K562 (cell line): ENCODE measurements at regions not wholly inside any gene's neighbourhood (a gene's known extent, or its start where the extent isn't known, plus 50 kb on each side); places are given as distances from the start of the nearest gene placed in this dataset.
A peak's percentile ranks its signal among the peaks of the same experiment; 100 is the strongest.

Experiments used
- CBX1 ChIP-seq: sonication (generic); IDR thresholded peaks from 2 replicates; pipeline ENCODE4 v1.6.1; 2016; ENCODE audit warnings: antibody characterized with exemption, low read depth, mild to moderate bottlenecking
- CHD2 ChIP-seq: IDR thresholded peaks from 2 replicates; pipeline ENCODE4 v1.6.1; 2011; ENCODE audit warnings: low read depth, low read length
- DMBX1 ChIP-seq: fragments of 250-450 bp; sonication (Bioruptor Pico); IDR thresholded peaks from 2 replicates; pipeline ENCODE4 v1.8.0; 2022; ENCODE audit warnings: inconsistent platforms, mild to moderate bottlenecking, moderate library complexity, borderline replicate concordance
- EZH2 ChIP-seq: IDR thresholded peaks from 2 replicates; pipeline ENCODE4 v1.6.1; 2012; ENCODE audit warnings: low read depth, mild to moderate bottlenecking, inconsistent platforms, low read length, borderline replicate concordance
- FOXA1 ChIP-seq: fragments of 450-650 bp; IDR thresholded peaks from 2 replicates; pipeline ENCODE4 v1.6.1; 2016; ENCODE audit warnings: mild to moderate bottlenecking, borderline replicate concordance
- GABPA ChIP-seq: fragments of 200-800 bp; sonication (Bioruptor generic); conservative IDR thresholded peaks from 2 replicates; pipeline ENCODE4 v1.6.1; 2016; ENCODE audit warnings: low read depth, missing genetic modification characterization, missing compliant biosample characterization
- KDM4B ChIP-seq, 2 experiments: fragments of 450-650 bp in 1 of 2; sonication (generic) in 1 of 2; IDR thresholded peaks; 2 replicates each; pipeline ENCODE4 v1.6.1; 2016 to 2017; ENCODE audit warnings: borderline replicate concordance in 2 of 2, antibody characterized with exemption in 1 of 2, low read depth in 1 of 2, mild to moderate bottlenecking in 1 of 2
- NR1H2 ChIP-seq: sonication (generic); formaldehyde crosslinking; IDR thresholded peaks from 2 replicates; pipeline ENCODE4 v1.4.0; 2020; ENCODE audit warnings: mild to moderate bottlenecking, missing genetic modification reagents
- POLR2A ChIP-seq: fragments of 450-650 bp; conservative IDR thresholded peaks from 2 replicates; pipeline ENCODE4 v1.6.1; 2016
- PTTG1 ChIP-seq: fragments of 450-650 bp; IDR thresholded peaks from 2 replicates; pipeline ENCODE4 v1.6.1; 2016; ENCODE audit warnings: low read depth, mild to moderate bottlenecking, missing genetic modification characterization, missing compliant biosample characterization
- RAD21 ChIP-seq, 2 experiments: fragments of 250-450 bp in 1 of 2; fragments of 450-650 bp in 1 of 2; sonication (Bioruptor Pico) in 1 of 2; formaldehyde crosslinking in 1 of 2; IDR thresholded peaks in 1 of 2; conservative IDR thresholded peaks in 1 of 2; 2 replicates each; pipeline versions ENCODE4 v1.4.0 to v1.8.0; 2020 to 2022; ENCODE audit warnings: mild to moderate bottlenecking in 2 of 2, moderate library complexity in 1 of 2
- RBM15 ChIP-seq: fragments of 200-400 bp; formaldehyde crosslinking; IDR thresholded peaks from 2 replicates; pipeline ENCODE4 v1.6.1; 2018; ENCODE audit warnings: mild to moderate bottlenecking, low read length, moderate library complexity; ENCODE audit not compliant: insufficient read depth
- RFX5 ChIP-seq: IDR thresholded peaks from 2 replicates; pipeline ENCODE4 v1.6.1; 2011; ENCODE audit warnings: low read depth, mild to moderate bottlenecking, improper control_type of control experiment, low read length
- ZKSCAN8 ChIP-seq: fragments of 200-800 bp; sonication (Bioruptor generic); IDR thresholded peaks from 2 replicates; pipeline ENCODE4 v1.6.1; 2016; ENCODE audit warnings: missing genetic modification characterization, missing compliant biosample characterization
- ZNF224 ChIP-seq: sonication (generic); formaldehyde crosslinking; IDR thresholded peaks from 2 replicates; pipeline ENCODE4 v1.8.0; 2022; ENCODE audit warnings: mild to moderate bottlenecking, missing genetic modification reagents
- ZNF41 ChIP-seq: fragments of 250-450 bp; sonication (Bioruptor Pico); conservative IDR thresholded peaks from 2 replicates; pipeline ENCODE4 v1.4.0; 2020; ENCODE audit warnings: mild to moderate bottlenecking
- ZNF589 ChIP-seq: fragments of 200-800 bp; sonication (Bioruptor generic); IDR thresholded peaks from 2 replicates; pipeline ENCODE4 v1.6.1; 2016; ENCODE audit warnings: low read depth, missing genetic modification characterization, missing compliant biosample characterization
- TF ChIP-seq, protein P1 (sequence below): fragments of 450-650 bp; IDR thresholded peaks from 2 replicates; pipeline ENCODE4 v1.7.0; 2016; ENCODE audit warnings: borderline replicate concordance
- TF ChIP-seq, protein P2 (sequence below): sonication (generic); IDR thresholded peaks from 2 replicates; pipeline ENCODE4 v1.6.1; 2016
- TF ChIP-seq, protein P3 (sequence below): fragments of 450-650 bp; conservative IDR thresholded peaks from 2 replicates; pipeline ENCODE4 v1.6.1; 2016; ENCODE audit warnings: missing genetic modification characterization, low read depth, mild to moderate bottlenecking, control low read depth, missing compliant biosample characterization
- TF ChIP-seq, protein P4 (sequence below): fragments of 200-800 bp; sonication (Bioruptor generic); IDR thresholded peaks from 2 replicates; pipeline ENCODE4 v1.6.1; 2017; ENCODE audit warnings: missing genetic modification characterization, missing compliant biosample characterization
- TF ChIP-seq, protein P5 (sequence below): sonication (generic); formaldehyde crosslinking; IDR thresholded peaks from 2 replicates; pipeline ENCODE4 v1.9.0; 2022; ENCODE audit warnings: mild to moderate bottlenecking, missing genetic modification reagents

DNA sequence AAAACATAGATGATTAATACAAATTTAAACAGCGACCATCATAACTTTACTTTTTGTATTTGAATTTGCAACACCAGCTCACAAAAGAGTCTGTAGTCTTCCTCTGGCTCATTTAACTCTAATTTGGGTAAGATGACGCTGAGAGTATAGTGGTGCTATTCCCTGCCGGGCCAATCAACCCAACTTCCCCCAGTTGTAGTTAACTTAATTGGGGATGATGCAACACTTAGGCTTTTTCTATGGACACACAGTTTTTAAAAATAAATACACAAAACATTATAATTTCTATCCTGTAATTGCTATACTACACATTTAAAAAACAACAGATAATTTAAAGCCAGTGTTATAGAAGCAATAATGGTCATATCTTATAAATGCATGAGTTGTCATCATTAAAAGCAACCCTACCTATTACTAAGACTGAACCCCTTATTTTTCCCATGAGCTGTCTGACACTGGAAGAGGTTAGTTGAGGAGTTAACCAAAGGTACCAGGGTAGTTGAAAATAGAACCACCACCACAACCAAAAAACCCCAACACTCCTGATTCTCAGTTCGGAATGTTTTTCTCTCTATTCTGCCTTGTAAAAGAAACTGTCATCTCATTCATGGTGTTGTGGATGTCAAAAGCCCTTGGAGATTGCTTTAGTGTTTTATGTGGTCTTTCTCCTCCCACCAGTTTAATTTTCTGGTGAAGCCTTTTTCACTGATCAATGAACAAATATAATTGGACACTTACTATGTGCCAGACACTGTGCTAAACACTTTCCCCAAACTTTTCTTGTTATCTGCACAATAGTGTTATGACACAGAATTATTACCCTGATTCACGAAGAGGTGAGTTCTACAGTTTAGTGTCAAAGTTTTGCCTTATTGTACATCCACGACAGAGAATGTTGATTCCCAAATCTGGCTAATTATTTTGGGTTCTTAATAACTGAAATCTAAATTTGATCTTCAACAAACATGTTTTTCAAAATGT, 61.5 kb upstream of the RAPGEF2 start (continued):
- TF ChIP-seq, protein P1, sequence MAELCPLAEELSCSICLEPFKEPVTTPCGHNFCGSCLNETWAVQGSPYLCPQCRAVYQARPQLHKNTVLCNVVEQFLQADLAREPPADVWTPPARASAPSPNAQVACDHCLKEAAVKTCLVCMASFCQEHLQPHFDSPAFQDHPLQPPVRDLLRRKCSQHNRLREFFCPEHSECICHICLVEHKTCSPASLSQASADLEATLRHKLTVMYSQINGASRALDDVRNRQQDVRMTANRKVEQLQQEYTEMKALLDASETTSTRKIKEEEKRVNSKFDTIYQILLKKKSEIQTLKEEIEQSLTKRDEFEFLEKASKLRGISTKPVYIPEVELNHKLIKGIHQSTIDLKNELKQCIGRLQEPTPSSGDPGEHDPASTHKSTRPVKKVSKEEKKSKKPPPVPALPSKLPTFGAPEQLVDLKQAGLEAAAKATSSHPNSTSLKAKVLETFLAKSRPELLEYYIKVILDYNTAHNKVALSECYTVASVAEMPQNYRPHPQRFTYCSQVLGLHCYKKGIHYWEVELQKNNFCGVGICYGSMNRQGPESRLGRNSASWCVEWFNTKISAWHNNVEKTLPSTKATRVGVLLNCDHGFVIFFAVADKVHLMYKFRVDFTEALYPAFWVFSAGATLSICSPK = no peak
- TF ChIP-seq DMBX1 (CRISPR knock-in tag) (no peak), EZH2 (no peak), NR1H2 (no peak), FOXA1 (no peak), POLR2A (no peak), ZNF589 (CRISPR knock-in tag) (no peak), ZKSCAN8 (peak; percentile 53; the same call in 1 of the 2 replicates), RFX5 (no peak), RBM15 (no peak), PTTG1 (0 out of 2 replicates have a peak, but pooled peaks have one; percentile 23), ZNF41 (CRISPR knock-in tag) (no peak), CBX1 (no peak), ZNF224 (no peak), KDM4B (IDR thresholded peaks at IDR 0.05; ENCODE audit: borderline replicate concordance in 2 of 2, low read depth in 1 of 2) (no peak), RAD21 (CRISPR knock-in tag; conservative IDR thresholded peaks at IDR 0.05 in 1 of 2, IDR thresholded peaks at IDR 0.05 in 1 of 2) (no peak; a peak in 1 of 4 replicates), CHD2 (no peak), GABPA (tag) (no peak)
- TF ChIP-seq, protein P2, sequence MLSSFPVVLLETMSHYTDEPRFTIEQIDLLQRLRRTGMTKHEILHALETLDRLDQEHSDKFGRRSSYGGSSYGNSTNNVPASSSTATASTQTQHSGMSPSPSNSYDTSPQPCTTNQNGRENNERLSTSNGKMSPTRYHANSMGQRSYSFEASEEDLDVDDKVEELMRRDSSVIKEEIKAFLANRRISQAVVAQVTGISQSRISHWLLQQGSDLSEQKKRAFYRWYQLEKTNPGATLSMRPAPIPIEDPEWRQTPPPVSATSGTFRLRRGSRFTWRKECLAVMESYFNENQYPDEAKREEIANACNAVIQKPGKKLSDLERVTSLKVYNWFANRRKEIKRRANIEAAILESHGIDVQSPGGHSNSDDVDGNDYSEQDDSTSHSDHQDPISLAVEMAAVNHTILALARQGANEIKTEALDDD = peak; percentile 87
- TF ChIP-seq, protein P3, sequence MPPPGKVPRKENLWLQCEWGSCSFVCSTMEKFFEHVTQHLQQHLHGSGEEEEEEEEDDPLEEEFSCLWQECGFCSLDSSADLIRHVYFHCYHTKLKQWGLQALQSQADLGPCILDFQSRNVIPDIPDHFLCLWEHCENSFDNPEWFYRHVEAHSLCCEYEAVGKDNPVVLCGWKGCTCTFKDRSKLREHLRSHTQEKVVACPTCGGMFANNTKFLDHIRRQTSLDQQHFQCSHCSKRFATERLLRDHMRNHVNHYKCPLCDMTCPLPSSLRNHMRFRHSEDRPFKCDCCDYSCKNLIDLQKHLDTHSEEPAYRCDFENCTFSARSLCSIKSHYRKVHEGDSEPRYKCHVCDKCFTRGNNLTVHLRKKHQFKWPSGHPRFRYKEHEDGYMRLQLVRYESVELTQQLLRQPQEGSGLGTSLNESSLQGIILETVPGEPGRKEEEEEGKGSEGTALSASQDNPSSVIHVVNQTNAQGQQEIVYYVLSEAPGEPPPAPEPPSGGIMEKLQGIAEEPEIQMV = no peak
- TF ChIP-seq, protein P4, sequence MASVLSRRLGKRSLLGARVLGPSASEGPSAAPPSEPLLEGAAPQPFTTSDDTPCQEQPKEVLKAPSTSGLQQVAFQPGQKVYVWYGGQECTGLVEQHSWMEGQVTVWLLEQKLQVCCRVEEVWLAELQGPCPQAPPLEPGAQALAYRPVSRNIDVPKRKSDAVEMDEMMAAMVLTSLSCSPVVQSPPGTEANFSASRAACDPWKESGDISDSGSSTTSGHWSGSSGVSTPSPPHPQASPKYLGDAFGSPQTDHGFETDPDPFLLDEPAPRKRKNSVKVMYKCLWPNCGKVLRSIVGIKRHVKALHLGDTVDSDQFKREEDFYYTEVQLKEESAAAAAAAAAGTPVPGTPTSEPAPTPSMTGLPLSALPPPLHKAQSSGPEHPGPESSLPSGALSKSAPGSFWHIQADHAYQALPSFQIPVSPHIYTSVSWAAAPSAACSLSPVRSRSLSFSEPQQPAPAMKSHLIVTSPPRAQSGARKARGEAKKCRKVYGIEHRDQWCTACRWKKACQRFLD (CRISPR knock-in tag) = no peak
- TF ChIP-seq, protein P5, sequence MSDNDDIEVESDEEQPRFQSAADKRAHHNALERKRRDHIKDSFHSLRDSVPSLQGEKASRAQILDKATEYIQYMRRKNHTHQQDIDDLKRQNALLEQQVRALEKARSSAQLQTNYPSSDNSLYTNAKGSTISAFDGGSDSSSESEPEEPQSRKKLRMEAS (CRISPR knock-in tag) = no peak
